Trophoblast cell (in vitro differentiated cells and primary cell): ENCODE measurements at regions not wholly inside any gene's neighbourhood (a gene's known extent, or its start where the extent isn't known, plus 50 kb on each side); places are given as distances from the start of the nearest gene placed in this dataset.
"Not testable (repeated sequence)": the region's sequence is repeated elsewhere in the genome, so short reads cannot be mapped to it uniquely, and the experiment has no call there.

Experiments used
- DNase-seq, 2 donors: peaks; one replicate each; pipeline ENCODE4 v3.0.0-alpha.2; 2016
- H2AFZ ChIP-seq: 2 replicates; pipeline ENCODE4 v1.6.1; 2013; ENCODE audit warnings: low read length, moderate library complexity, mild to moderate bottlenecking; ENCODE audit not compliant: insufficient read depth, poor library complexity
- H2AK5ac ChIP-seq: 2 replicates; pipeline ENCODE4 v1.6.1; 2013; ENCODE audit warnings: mild to moderate bottlenecking, low read length
- H2BK120ac ChIP-seq: 2 replicates; pipeline ENCODE4 v1.6.1; 2013; ENCODE audit warnings: low read length, mild to moderate bottlenecking, moderate library complexity; ENCODE audit not compliant: insufficient read depth, poor library complexity
- H2BK12ac ChIP-seq: 2 replicates; pipeline ENCODE4 v1.6.1; 2013; ENCODE audit warnings: mild to moderate bottlenecking, low read length, moderate library complexity
- H2BK5ac ChIP-seq: 2 replicates; pipeline ENCODE4 v1.6.1; 2013; ENCODE audit warnings: low read length, low read depth, moderate library complexity, mild to moderate bottlenecking; ENCODE audit not compliant: poor library complexity
- H3K14ac ChIP-seq: 2 replicates; pipeline ENCODE4 v1.6.1; 2013; ENCODE audit warnings: mild to moderate bottlenecking, low read length
- H3K18ac ChIP-seq: 2 replicates; pipeline ENCODE4 v1.6.1; 2013; ENCODE audit warnings: mild to moderate bottlenecking, low read length
- H3K23ac ChIP-seq: 2 replicates; pipeline ENCODE4 v1.6.1; 2013; ENCODE audit warnings: low read length
- H3K27ac ChIP-seq: 2 replicates; pipeline ENCODE4 v1.5.1; 2013; ENCODE audit warnings: low read depth, mild to moderate bottlenecking, inconsistent platforms, low read length, moderate library complexity
- H3K27me3 ChIP-seq: 2 replicates; pipeline ENCODE4 v1.6.1; 2013; ENCODE audit warnings: inconsistent platforms, mild to moderate bottlenecking, low read length, moderate library complexity; ENCODE audit not compliant: insufficient read depth
- H3K36me3 ChIP-seq, 2 experiments: 1 replicate in 1 of 2; 2 replicates in 1 of 2; pipeline ENCODE4 v1.6.1; 2013; ENCODE audit warnings: low read length in 2 of 2, mild to moderate bottlenecking in 2 of 2, moderate library complexity in 1 of 2; ENCODE audit not compliant: insufficient read depth in 2 of 2, control insufficient read depth in 1 of 2
- H3K4ac ChIP-seq: 2 replicates; pipeline ENCODE4 v1.6.1; 2013; ENCODE audit warnings: low read depth, mild to moderate bottlenecking, low read length, moderate library complexity
- H3K4me1 ChIP-seq, 2 experiments: 1 replicate in 1 of 2; 2 replicates in 1 of 2; pipeline ENCODE4 v1.6.1; 2013; ENCODE audit warnings: low read length in 2 of 2, mild to moderate bottlenecking in 2 of 2, moderate library complexity in 1 of 2; ENCODE audit not compliant: insufficient read depth in 2 of 2, control insufficient read depth in 1 of 2
- H3K4me2 ChIP-seq: 2 replicates; pipeline ENCODE4 v1.6.1; 2013; ENCODE audit warnings: inconsistent platforms, mild to moderate bottlenecking, low read length, moderate library complexity
- H3K4me3 ChIP-seq: 2 replicates; pipeline ENCODE4 v1.5.1; 2013; ENCODE audit warnings: mild to moderate bottlenecking, low read depth, low read length, inconsistent platforms
- H3K79me1 ChIP-seq: one replicate; pipeline ENCODE4 v1.6.1; 2013; ENCODE audit warnings: low read length
- H3K79me2 ChIP-seq: 2 replicates; pipeline ENCODE4 v1.6.1; 2013; ENCODE audit warnings: low read length, mild to moderate bottlenecking; ENCODE audit not compliant: control insufficient read depth, insufficient read depth, poor library complexity
- H3K9ac ChIP-seq: 2 replicates; pipeline ENCODE4 v1.6.1; 2013; ENCODE audit warnings: mild to moderate bottlenecking, low read length
- H3K9me3 ChIP-seq: 2 replicates; pipeline ENCODE4 v1.6.1; 2013; ENCODE audit warnings: low read depth, mild to moderate bottlenecking, control low read depth, inconsistent platforms, low read length; ENCODE audit not compliant: insufficient read depth
- H4K12ac ChIP-seq: 2 replicates; pipeline ENCODE4 v1.6.1; 2013; ENCODE audit warnings: low read depth, mild to moderate bottlenecking, low read length, moderate library complexity
- H4K8ac ChIP-seq: 2 replicates; pipeline ENCODE4 v1.6.1; 2013; ENCODE audit warnings: low read depth, mild to moderate bottlenecking, low read length, moderate library complexity
- H4K91ac ChIP-seq: one replicate; pipeline ENCODE4 v1.6.1; 2013; ENCODE audit warnings: low read depth, mild to moderate bottlenecking, low read length, moderate library complexity
- WGBS: extraction: QIAGEN DNeasy Blood & Tissue Kit; methylation state at CpG from one replicate; pipeline ENCODE4 v1.1.7; 2013; ENCODE audit warnings: missing lambda C conversion rate; ENCODE audit not compliant: insufficient read length, insufficient coverage; ENCODE audit errors: extremely low coverage; 5-methylcytosine and 5-hydroxymethylcytosine counted together

- not testable (repeated sequence) for H2BK120ac ChIP-seq, H3K9ac ChIP-seq, H3K9me3 ChIP-seq, H3K36me3 ChIP-seq, H3K4me1 ChIP-seq, H2AK5ac ChIP-seq, H3K27me3 ChIP-seq, H3K4ac ChIP-seq, H3K18ac ChIP-seq, H3K27ac ChIP-seq, H4K12ac ChIP-seq, H2BK5ac ChIP-seq, H2AFZ ChIP-seq, H3K4me2 ChIP-seq, H4K91ac ChIP-seq, H3K14ac ChIP-seq, H2BK12ac ChIP-seq, H3K4me3 ChIP-seq, H3K79me1 ChIP-seq, DNase-seq, H4K8ac ChIP-seq, H3K79me2 ChIP-seq, H3K23ac ChIP-seq
- no CpG with 5 or more reads among the region's 3 CpGs for WGBS
Observed at GRCh38 chrX:80508083-80508482, 87.8 kb downstream of the TENT5D start.

- H3K4ac ChIP-seq, result no peak overlapping the region
- H3K9me3 ChIP-seq, result no peaks in the 10 kb centered on the region
- no peaks in the 10 kb centered on the region for H3K4me1 ChIP-seq
- peak overlapping the region; percentile 56 for H2BK5ac ChIP-seq
- no peak overlapping the region for H4K12ac ChIP-seq
- no peak overlapping the region for H2BK12ac ChIP-seq
- no peaks in the 10 kb centered on the region for H3K79me2 ChIP-seq
- H3K79me1 ChIP-seq, result no peaks in the 10 kb centered on the region
- no peaks in the 10 kb centered on the region for H3K27me3 ChIP-seq
- H3K23ac ChIP-seq, result no peak overlapping the region
- H3K4me3 ChIP-seq, result no peak overlapping the region
- H3K36me3 ChIP-seq, result no peaks in the 10 kb centered on the region
- no peak for DNase-seq
- no peak overlapping the region for H3K9ac ChIP-seq
- peak overlapping the region; percentile 47 for H4K91ac ChIP-seq
- no peak overlapping the region for H3K4me2 ChIP-seq
- H2AFZ ChIP-seq, result no peak overlapping the region
- peak overlapping the region; percentile 29 for H3K14ac ChIP-seq
- H2BK120ac ChIP-seq, result peak overlapping the region; percentile 43
- no peak overlapping the region for H3K18ac ChIP-seq
- peak overlapping the region; percentile 79 for H3K27ac ChIP-seq
- H4K8ac ChIP-seq, result peak overlapping the region; percentile 38
- WGBS, result no CpG with 5 or more reads among the region's 7 CpGs
- no peak overlapping the region for H2AK5ac ChIP-seq
Observed at GRCh38 chrX:80511969-80512760, 91.9 kb downstream of the TENT5D start.

GRCh38 chrX:80512924-80513323 lies 92.7 kb downstream of the TENT5D start:
- no peak for DNase-seq
- no peak overlapping the region for H3K9ac ChIP-seq
- H3K27me3 ChIP-seq, result no peaks in the 10 kb centered on the region
- peak overlapping the region; percentile 55 for H4K91ac ChIP-seq
- no peak overlapping the region for H4K12ac ChIP-seq
- no peak overlapping the region for H3K4me2 ChIP-seq
- H3K79me2 ChIP-seq, result no peaks in the 10 kb centered on the region
- no peak overlapping the region for H4K8ac ChIP-seq
- H3K4me3 ChIP-seq, result no peak overlapping the region
- H3K36me3 ChIP-seq, result no peaks in the 10 kb centered on the region
- H2BK120ac ChIP-seq, result peak overlapping the region; percentile 86
- H2BK5ac ChIP-seq, result peak overlapping the region; percentile 84
- no peak overlapping the region for H2BK12ac ChIP-seq
- H3K4me1 ChIP-seq, result no peaks in the 10 kb centered on the region
- H3K18ac ChIP-seq, result no peak overlapping the region
- H3K4ac ChIP-seq, result no peak overlapping the region
- peak overlapping the region; percentile 79 for H3K27ac ChIP-seq
- no peak overlapping the region for H3K23ac ChIP-seq
- H2AFZ ChIP-seq, result no peak overlapping the region
- WGBS, result no CpG with 5 or more reads among the region's 4 CpGs
- no peak overlapping the region for H2AK5ac ChIP-seq
- no peaks in the 10 kb centered on the region for H3K9me3 ChIP-seq
- H3K14ac ChIP-seq, result no peak overlapping the region
- no peaks in the 10 kb centered on the region for H3K79me1 ChIP-seq

DNA sequence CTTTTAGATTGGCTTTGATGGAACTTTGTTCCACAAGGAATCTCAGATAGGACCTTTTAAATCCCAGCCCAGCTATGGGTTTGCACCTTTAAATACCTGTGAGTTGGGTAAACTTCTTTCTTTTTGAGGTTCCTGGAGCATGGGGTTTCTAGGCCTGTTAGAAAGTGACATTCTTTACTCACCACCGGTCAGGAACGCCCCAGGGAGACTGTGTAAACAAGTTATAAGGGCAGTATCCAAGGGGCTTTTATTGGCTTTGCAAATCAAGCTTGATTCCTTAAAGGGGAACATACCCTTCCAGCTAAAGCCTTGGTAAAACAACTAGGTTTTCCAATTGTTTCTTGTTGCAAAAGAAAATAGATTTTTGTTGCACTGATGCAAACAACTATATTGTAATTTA lies 93.4 kb downstream of the TENT5D start:
- Histone ChIP-seq H3K14ac (no peak overlapping the region), H2BK120ac (no peak overlapping the region), H3K9me3 (no peaks in the 10 kb centered on the region), H4K8ac (no peak overlapping the region), H4K91ac (no peak overlapping the region), H3K4me3 (no peak overlapping the region), H2BK5ac (no peak overlapping the region), H2BK12ac (no peak overlapping the region), H3K4me1 (no peaks in the 10 kb centered on the region), H2AK5ac (no peak overlapping the region), H3K36me3 (no peaks in the 10 kb centered on the region), H3K18ac (no peak overlapping the region), H3K79me2 (no peaks in the 10 kb centered on the region), H3K4ac (no peak overlapping the region), H3K27me3 (no peaks in the 10 kb centered on the region), H3K23ac (no peak overlapping the region), H4K12ac (no peak overlapping the region), H3K4me2 (no peak overlapping the region), H3K79me1 (no peaks in the 10 kb centered on the region), H3K27ac (no peak overlapping the region), H3K9ac (no peak overlapping the region), H2AFZ (no peak overlapping the region)
- DNase-seq, result no peak
- WGBS, result no CpG with 5 or more reads among the region's 2 CpGs
